Heart right ventricle (tissue), 16 donors: ENCODE measurements at regions not wholly inside any gene's neighbourhood (a gene's known extent, or its start where the extent isn't known, plus 50 kb on each side); places are given as distances from the start of the nearest gene placed in this dataset.

ENCODE experiments used
- ATAC-seq, 8 donors: fragments of 200-7000 bp; cut with Tn5 transposase; one replicate each; pipeline ENCODE4 v1.9.1; 2020; ENCODE audit warnings: mild to moderate bottlenecking in 8 of 8, moderate library complexity in 8 of 8, moderate number of reproducible peaks in 1 of 8
- DNase-seq, 2 donors: peaks; one replicate each; pipeline ENCODE4 v3.0.0-alpha.2; 2020
- H3K27ac ChIP-seq, 10 donors: fragments of 200-600 bp; sonication (generic) in 2 of 10; one replicate each; pipeline versions ENCODE4 v1.5.0 to v1.8.0; 2020 to 2022; ENCODE audit warnings: mild to moderate bottlenecking in 3 of 10
- H3K27me3 ChIP-seq, 7 donors: fragments of 200-600 bp; one replicate each; pipeline ENCODE4 v1.8.0; 2021 to 2022; ENCODE audit warnings: mild to moderate bottlenecking in 2 of 7
- H3K36me3 ChIP-seq, 9 donors: fragments of 200-600 bp; sonication (generic) in 1 of 9; one replicate each; pipeline versions ENCODE4 v1.5.0 to v1.8.0; 2020 to 2022; ENCODE audit warnings: mild to moderate bottlenecking in 2 of 9
- H3K4me1 ChIP-seq, 9 donors: fragments of 200-600 bp; sonication (generic) in 1 of 9; one replicate each; pipeline versions ENCODE4 v1.5.0 to v1.8.0; 2020 to 2022; ENCODE audit warnings: mild to moderate bottlenecking in 4 of 9
- H3K4me3 ChIP-seq, 10 donors: fragments of 200-600 bp; sonication (generic) in 2 of 10; one replicate each; pipeline versions ENCODE4 v1.5.0 to v1.8.0; 2020 to 2022; ENCODE audit warnings: mild to moderate bottlenecking in 7 of 10, moderate library complexity in 2 of 10
- H3K9me3 ChIP-seq, 11 donors: fragments of 200-600 bp in 10 of 11; sonication (generic) in 2 of 11; one replicate each; pipeline versions ENCODE4 v1.5.0 to v1.8.0; 2013 to 2022; ENCODE audit warnings: mild to moderate bottlenecking in 2 of 11, control low read depth in 1 of 11, moderate library complexity in 1 of 11
- WGBS, 2 donors: extraction: QIAGEN DNeasy Blood & Tissue Kit; methylation state at CpG; one replicate each; pipeline ENCODE4 v1.1.7; 2013; ENCODE audit warnings: inconsistent platforms in 1 of 2; 5-methylcytosine and 5-hydroxymethylcytosine counted together
- intact Hi-C, 10 donors: fragments of 100-400 bp; cut with DNase I; formaldehyde crosslinking; loops; one replicate each; pipeline versions ENCODE4 v1.11.1 to v1.14.2; 2022
- TF ChIP-seq, protein P1 (sequence below), 9 donors: fragments of 200-600 bp; sonication (generic) in 2 of 9; IDR thresholded peaks; one replicate each; pipeline versions ENCODE4 v1.5.0 to v1.8.0; 2021 to 2022; ENCODE audit warnings: antibody characterized with exemption in 9 of 9, mild to moderate bottlenecking in 5 of 9, moderate library complexity in 1 of 9
- donor health status: Arrhythmogenic right ventricular cardiomyopathy.
- donor health status: ischemic (EF 13 %, LVEDD 7.1; RV severe dilation, severe dysfunction).
- donor health status: healthy with polysubstance abuse.
- donor health status: DM: no; HTN: yes; CAD: no.
- donor health status: DM: no; HTN: no; CAD: no.
- donor health status: ischemic (EF 25% LVEDD 6.9; RV normal size, moderate dysfunction).
- donor health status: ischemic (EF 25% LVEDD 5.7; RV mildly dilated, moderate dysfunction).
- donor health status: healthy.
- donor health status: DM: yes; HTN: yes; CAD: no.
- donor health status: Ischemic cardiomyopathy.
- donor health status: ischemic (EF 35%, LVEDD 5.7; RV mildly dilated, moderate dysfunction).
- donor health status: nonischemic (EF 11% LVEDD 7.7; RV severe dilation, severe dysfunction).
- donor health status: DM: yes; HTN: yes; CAD: no.
- donor health status: PGD.
- donor health status: ischemic (EF 29% LVEDD 5.4; RV normal size, mild dysfunction).
- donor health status: nonischemic (EF 23%, LVEDD 6.1; RV moderate dilation, normal function).

DNA sequence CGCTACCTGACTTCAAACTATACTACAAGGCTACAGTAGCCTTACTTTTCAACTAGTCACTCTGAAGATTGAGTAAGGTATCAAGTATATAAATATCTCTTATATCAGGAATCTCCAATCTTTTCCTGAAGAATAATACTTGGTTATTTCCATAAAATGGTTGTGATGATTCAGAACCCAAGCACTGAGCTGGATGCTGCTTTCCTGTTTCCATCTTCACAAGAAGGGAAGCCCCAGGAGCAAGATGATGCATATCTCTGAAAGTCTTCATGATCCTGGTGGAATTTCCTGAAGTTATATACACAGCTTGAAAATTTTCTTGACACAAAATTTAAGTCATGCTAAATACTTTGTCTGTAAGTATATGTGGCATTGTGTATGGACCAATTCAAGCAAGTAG, 243.9 kb upstream of the TANK start:
- Histone ChIP-seq H3K9me3 (no peaks in the 10 kb centered on the region), H3K4me3 (no peak overlapping the region), H3K36me3 (no peaks in the 10 kb centered on the region), H3K27me3 (no peaks in the 10 kb centered on the region), H3K27ac (no peak overlapping the region), H3K4me1 (peaks cover 0 to 48% (median 23%) of the 10 kb centered on the region in 9 donors)
- WGBS, 2 donors: 100% methylated on average over 1 of the region's 1 CpG
- ATAC-seq (no peak), DNase-seq (no peak)
- TF ChIP-seq, protein P1, sequence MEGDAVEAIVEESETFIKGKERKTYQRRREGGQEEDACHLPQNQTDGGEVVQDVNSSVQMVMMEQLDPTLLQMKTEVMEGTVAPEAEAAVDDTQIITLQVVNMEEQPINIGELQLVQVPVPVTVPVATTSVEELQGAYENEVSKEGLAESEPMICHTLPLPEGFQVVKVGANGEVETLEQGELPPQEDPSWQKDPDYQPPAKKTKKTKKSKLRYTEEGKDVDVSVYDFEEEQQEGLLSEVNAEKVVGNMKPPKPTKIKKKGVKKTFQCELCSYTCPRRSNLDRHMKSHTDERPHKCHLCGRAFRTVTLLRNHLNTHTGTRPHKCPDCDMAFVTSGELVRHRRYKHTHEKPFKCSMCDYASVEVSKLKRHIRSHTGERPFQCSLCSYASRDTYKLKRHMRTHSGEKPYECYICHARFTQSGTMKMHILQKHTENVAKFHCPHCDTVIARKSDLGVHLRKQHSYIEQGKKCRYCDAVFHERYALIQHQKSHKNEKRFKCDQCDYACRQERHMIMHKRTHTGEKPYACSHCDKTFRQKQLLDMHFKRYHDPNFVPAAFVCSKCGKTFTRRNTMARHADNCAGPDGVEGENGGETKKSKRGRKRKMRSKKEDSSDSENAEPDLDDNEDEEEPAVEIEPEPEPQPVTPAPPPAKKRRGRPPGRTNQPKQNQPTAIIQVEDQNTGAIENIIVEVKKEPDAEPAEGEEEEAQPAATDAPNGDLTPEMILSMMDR (IDR thresholded peaks at IDR 0.05): no peak
- intact Hi-C loops: loop anchor here in 3 of 10 donors (5.0 to 10.0 kb wide), 5 partner anchors 331 to 594 kb away; partner anchors contain the start of gene RBMS1 (in 2 of the 3)

DNA sequence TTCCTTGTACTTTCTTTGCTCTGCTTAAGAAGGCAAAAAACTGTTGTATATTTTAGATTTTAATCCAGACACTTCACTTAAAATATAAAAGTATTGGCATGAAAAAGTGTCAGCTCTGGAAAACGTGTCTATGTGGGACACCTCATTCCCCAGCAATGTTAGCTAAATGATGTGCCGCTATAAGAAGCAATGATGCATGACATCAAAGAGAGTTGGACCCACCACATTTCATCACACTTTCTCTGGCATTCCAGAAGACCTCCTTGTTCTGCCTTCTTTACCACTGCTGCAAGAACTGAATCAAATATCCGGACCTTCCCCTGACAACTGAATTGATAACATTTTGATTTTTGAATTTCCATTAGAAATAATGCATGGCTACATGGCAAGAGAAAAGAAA, 242.4 kb upstream of the TANK start:
- Histone ChIP-seq H3K9me3 (no peaks in the 10 kb centered on the region), H3K27ac (peak overlapping the region in 1 of 10 donors; percentile 10), H3K4me1 (peaks cover 0 to 40% (median 19%) of the 10 kb centered on the region in 9 donors), H3K4me3 (no peak overlapping the region), H3K36me3 (no peaks in the 10 kb centered on the region), H3K27me3 (no peaks in the 10 kb centered on the region)
- TF ChIP-seq, protein P1 (IDR thresholded peaks at IDR 0.05): no peak
- no peak for DNase-seq
- WGBS, 2 donors: 54 to 85% methylated on average over 3 of the region's 3 CpGs
- ATAC-seq: no peak
- intact Hi-C loops: loop anchor here in 3 of 10 donors (5.0 to 10.0 kb wide), 5 partner anchors 333 to 596 kb away; partner anchors contain the start of gene RBMS1 (in 2 of the 3)

GRCh38 chr2:160918258-160918657, 242.0 kb upstream of the TANK start:
- ATAC-seq: peak in 3 of 8 donors; percentile 17 to 66 (median 26)
- intact Hi-C loops: loop anchor here in 3 of 10 donors (5.0 to 10.0 kb wide), 5 partner anchors 333 to 596 kb away; partner anchors contain the start of gene RBMS1 (in 2 of the 3)
- DNase-seq: no peak
- no peaks in the 10 kb centered on the region for H3K9me3 ChIP-seq
- H3K36me3 ChIP-seq: no peaks in the 10 kb centered on the region
- H3K27ac ChIP-seq: peak overlapping the region in 3 of 10 donors; percentile 3 to 34 (median 10)
- TF ChIP-seq, protein P1 (IDR thresholded peaks at IDR 0.05): no peak
- H3K27me3 ChIP-seq: no peaks in the 10 kb centered on the region
- H3K4me3 ChIP-seq: no peak overlapping the region
- peaks cover 0 to 40% (median 19%) of the 10 kb centered on the region in 9 donors for H3K4me1 ChIP-seq

GRCh38 chr2:160918906-160919503, 241.2 kb upstream of the TANK start:
- Histone ChIP-seq H3K4me3 (no peak overlapping the region), H3K27ac (peak overlapping the region in 5 of 10 donors; percentile 3 to 34 (median 10)), H3K36me3 (no peaks in the 10 kb centered on the region), H3K4me1 (peaks cover 0 to 40% (median 19%) of the 10 kb centered on the region in 9 donors), H3K9me3 (no peaks in the 10 kb centered on the region), H3K27me3 (no peaks in the 10 kb centered on the region)
- intact Hi-C loops: loop anchor here in 3 of 10 donors (5.0 to 10.0 kb wide), 5 partner anchors 334 to 597 kb away; partner anchors contain the start of gene RBMS1 (in 2 of the 3)
- ATAC-seq (peak; percentile 77 to 94 (median 90)), DNase-seq (peak; percentile 66 to 71)
- 24 to 25% methylated on average over 4 of the region's 4 CpGs for WGBS, 2 donors
- TF ChIP-seq, protein P1 (IDR thresholded peaks at IDR 0.05): peak; percentile 56 to 79 (median 71)
